Fibroblast of upper back skin (primary cell): ENCODE measurements at regions not wholly inside any gene's neighbourhood (a gene's known extent, or its start where the extent isn't known, plus 50 kb on each side); places are given as distances from the start of the nearest gene placed in this dataset.

Experiments used
- DNase-seq: peaks from one replicate; pipeline ENCODE4 v3.0.0-alpha.2; 2013

GRCh38 chr3:72353236-72354128 lies 494.8 kb downstream of the SHQ1 start:
- DNase-seq, result no peak

GRCh38 chr3:72352176-72352575 lies 496.1 kb downstream of the SHQ1 start:
- no peak for DNase-seq

GRCh38 chr3:72351536-72351935 lies 496.7 kb downstream of the SHQ1 start:
- no peak for DNase-seq

- DNase-seq, result no peak
These were observed 497.3 kb downstream of the SHQ1 start for GRCh38 chr3:72350761-72351505.

GRCh38 chr3:72348357-72348756 lies 499.9 kb downstream of the SHQ1 start:
- no peak for DNase-seq

- DNase-seq, result peak; percentile 74
These were observed 500.4 kb downstream of the SHQ1 start for GRCh38 chr3:72347819-72348319.

- peak; percentile 99 for DNase-seq
These were observed 501.7 kb downstream of the SHQ1 start for GRCh38 chr3:72346526-72346926.

GRCh38 chr3:72345980-72346379 lies 502.3 kb downstream of the SHQ1 start:
- no peak for DNase-seq

- peak; percentile 74 for DNase-seq
These were observed 502.9 kb downstream of the SHQ1 start for GRCh38 chr3:72345237-72345878.

- no peak for DNase-seq
These were observed 503.6 kb downstream of the SHQ1 start for GRCh38 chr3:72344647-72345046.

- DNase-seq, result no peak
These were observed 504.0 kb downstream of the SHQ1 start for GRCh38 chr3:72344236-72344635.

- DNase-seq, result peak; percentile 40
These were observed 505.2 kb downstream of the SHQ1 start for GRCh38 chr3:72343078-72343477.

GRCh38 chr3:72342450-72342849 lies 505.8 kb downstream of the SHQ1 start:
- DNase-seq, result no peak

- no peak for DNase-seq
These were observed 506.3 kb downstream of the SHQ1 start for GRCh38 chr3:72341920-72342319.

GRCh38 chr3:72341380-72341770 lies 506.9 kb downstream of the SHQ1 start:
- DNase-seq, result no peak

- no peak for DNase-seq
These were observed 507.5 kb downstream of the SHQ1 start for GRCh38 chr3:72340476-72341379.

GRCh38 chr3:72340056-72340455 lies 508.2 kb downstream of the SHQ1 start:
- DNase-seq, result no peak

- no peak for DNase-seq
These were observed 508.6 kb downstream of the SHQ1 start for GRCh38 chr3:72339670-72340030.

GRCh38 chr3:72338942-72339669 lies 509.1 kb downstream of the SHQ1 start:
- peak; percentile 87 for DNase-seq

GRCh38 chr3:72338082-72338941 lies 509.9 kb downstream of the SHQ1 start:
- DNase-seq, result no peak

- no peak for DNase-seq
These were observed 510.8 kb downstream of the SHQ1 start for GRCh38 chr3:72337480-72337855.
